ENCODE measurements at regions not wholly inside any gene's neighbourhood (a gene's known extent, or its start where the extent isn't known, plus 50 kb on each side); places are given as distances from the start of the nearest gene placed in this dataset.

- no peak overlapping the region for H2AFZ ChIP-seq
- no peaks in the 10 kb centered on the region for H3K9me3 ChIP-seq (ENCODE audit: low read depth)
- H3K27ac ChIP-seq, result no peak overlapping the region
- no peaks in the 10 kb centered on the region for H3K4me1 ChIP-seq (ENCODE audit: insufficient read depth)
- no peak overlapping the region for H3K4me3 ChIP-seq
- H3K4me2 ChIP-seq, result no peak overlapping the region
- WGBS (ENCODE audit: low lambda C conversion rate, missing lambda C conversion rate), result 96% methylated on average over 3 of the region's 3 CpGs
- H3K9me2 ChIP-seq (replicated peaks; ENCODE audit: insufficient read depth), result no peaks in the 10 kb centered on the region
- no peaks in the 10 kb centered on the region for H4K20me1 ChIP-seq (ENCODE audit: insufficient read depth, poor library complexity, severe bottlenecking)
- TF ChIP-seq EZH2 (IDR thresholded peaks at IDR 0.05; ENCODE audit: borderline replicate concordance) (no peak), EZH2phosphoT487 (IDR thresholded peaks at IDR 0.05; ENCODE audit: low read depth, severe bottlenecking, unreplicated experiment) (no peak), CTCF (IDR thresholded peaks at IDR 0.05; ENCODE audit: poor library complexity) (no peak)
- no peak for DNase-seq (ENCODE audit: low spot score)
- no peaks in the 10 kb centered on the region for H3K27me3 ChIP-seq
- no peaks in the 10 kb centered on the region for H3K36me3 ChIP-seq (replicated peaks; ENCODE audit: insufficient read depth, low read depth)
- H3K79me2 ChIP-seq, result no peaks in the 10 kb centered on the region
Measured at GRCh38 chr7:41007811-41008210, 695.1 kb downstream of the INHBA start.

- no peaks in the 10 kb centered on the region for H3K9me3 ChIP-seq (ENCODE audit: low read depth)
- no peak overlapping the region for H3K27ac ChIP-seq
- H3K9me2 ChIP-seq (replicated peaks; ENCODE audit: insufficient read depth), result no peaks in the 10 kb centered on the region
- H2AFZ ChIP-seq, result no peak overlapping the region
- no peaks in the 10 kb centered on the region for H4K20me1 ChIP-seq (ENCODE audit: insufficient read depth, poor library complexity, severe bottlenecking)
- DNase-seq (ENCODE audit: low spot score), result no peak
- H3K4me2 ChIP-seq, result no peak overlapping the region
- H3K79me2 ChIP-seq, result no peaks in the 10 kb centered on the region
- TF ChIP-seq CTCF (IDR thresholded peaks at IDR 0.05; ENCODE audit: poor library complexity) (no peak), EZH2phosphoT487 (IDR thresholded peaks at IDR 0.05; ENCODE audit: low read depth, severe bottlenecking, unreplicated experiment) (no peak), EZH2 (IDR thresholded peaks at IDR 0.05; ENCODE audit: borderline replicate concordance) (no peak)
- no peaks in the 10 kb centered on the region for H3K36me3 ChIP-seq (replicated peaks; ENCODE audit: insufficient read depth, low read depth)
- H3K27me3 ChIP-seq, result no peaks in the 10 kb centered on the region
- no peak overlapping the region for H3K4me3 ChIP-seq
- no peaks in the 10 kb centered on the region for H3K4me1 ChIP-seq (ENCODE audit: insufficient read depth)
- 53% methylated on average over 4 of the region's 4 CpGs for WGBS (ENCODE audit: low lambda C conversion rate, missing lambda C conversion rate)
Measured at GRCh38 chr7:41007351-41007751, 695.5 kb downstream of the INHBA start.

GRCh38 chr7:41006306-41006995 is 696.4 kb downstream of the INHBA start:
- Histone ChIP-seq H3K4me1 (ENCODE audit: insufficient read depth) (no peaks in the 10 kb centered on the region), H3K79me2 (no peaks in the 10 kb centered on the region), H3K27ac (no peak overlapping the region), H3K27me3 (no peaks in the 10 kb centered on the region), H3K4me2 (no peak overlapping the region), H3K4me3 (no peak overlapping the region), H4K20me1 (ENCODE audit: insufficient read depth, poor library complexity, severe bottlenecking) (no peaks in the 10 kb centered on the region), H3K9me2 (replicated peaks; ENCODE audit: insufficient read depth) (no peaks in the 10 kb centered on the region), H3K36me3 (replicated peaks; ENCODE audit: insufficient read depth, low read depth) (no peaks in the 10 kb centered on the region), H3K9me3 (ENCODE audit: low read depth) (no peaks in the 10 kb centered on the region), H2AFZ (no peak overlapping the region)
- no peak for DNase-seq (ENCODE audit: low spot score)
- TF ChIP-seq CTCF (IDR thresholded peaks at IDR 0.05; ENCODE audit: poor library complexity) (no peak), EZH2 (IDR thresholded peaks at IDR 0.05; ENCODE audit: borderline replicate concordance) (no peak), EZH2phosphoT487 (IDR thresholded peaks at IDR 0.05; ENCODE audit: low read depth, severe bottlenecking, unreplicated experiment) (no peak)
- 65% methylated on average over 2 of the region's 2 CpGs for WGBS (ENCODE audit: low lambda C conversion rate, missing lambda C conversion rate)
